WTC11 (cell line): ENCODE measurements at regions not wholly inside any gene's neighbourhood (a gene's known extent, or its start where the extent isn't known, plus 50 kb on each side); places are given as distances from the start of the nearest gene placed in this dataset.

Source experiments
- ATAC-seq: fragments of 200-7000 bp; cut with Tn5 transposase; 2 replicates; pipeline ENCODE4 v1.10.0; 2021; ENCODE audit warnings: mild to moderate bottlenecking, moderate library complexity
- CTCF ChIA-PET: fragments of 300-600 bp; sonication (Branson Sonifier 250); formaldehyde crosslinking; loops from one replicate; lab custom pipeline; 2021; ENCODE audit warnings: antibody characterized with exemption; lab: Charles Lee
- POLR2A ChIA-PET: fragments of 350-600 bp; sonication (Branson Sonifier 250); formaldehyde crosslinking; loops from one replicate; lab custom pipeline; 2021; ENCODE audit warnings: antibody characterized with exemption; lab: Charles Lee
- DNase-seq: peaks from one replicate; pipeline ENCODE4 v3.0.0; 2021; ENCODE audit warnings: low spot score
- H3K27ac Mint-ChIP-seq: 2 replicates; pipeline ENCODE4 v1.8.0; 2021; ENCODE audit warnings: mixed read lengths
- H3K27me3 Mint-ChIP-seq: 2 replicates; pipeline ENCODE4 v1.8.0; 2021; ENCODE audit warnings: low read depth, mild to moderate bottlenecking, moderate library complexity, mixed read lengths
- H3K36me3 Mint-ChIP-seq: 2 replicates; pipeline ENCODE4 v1.8.0; 2021; ENCODE audit warnings: mixed read lengths
- H3K4me1 Mint-ChIP-seq: 2 replicates; pipeline ENCODE4 v1.8.0; 2022; ENCODE audit warnings: mixed read lengths
- H3K4me3 Mint-ChIP-seq: 2 replicates; pipeline ENCODE4 v1.8.0; 2021; ENCODE audit warnings: mild to moderate bottlenecking, moderate library complexity, mixed read lengths
- H3K9me3 Mint-ChIP-seq: 2 replicates; pipeline ENCODE4 v1.8.0; 2021; ENCODE audit warnings: mixed read lengths
- CTCF ChIP-seq: fragments of 200-600 bp; IDR thresholded peaks from 2 replicates; pipeline ENCODE4 v1.8.0; 2022; ENCODE audit warnings: antibody characterized with exemption
- E2F1 ChIP-seq: sonication (generic); formaldehyde crosslinking; IDR thresholded peaks from 2 replicates; pipeline ENCODE4 v1.8.0; 2022; ENCODE audit warnings: mild to moderate bottlenecking, missing genetic modification reagents
- GTF2I ChIP-seq: fragments of 250-450 bp; sonication (Bioruptor Pico); conservative IDR thresholded peaks from 2 replicates; pipeline ENCODE4 v1.4.0; 2021; ENCODE audit warnings: mild to moderate bottlenecking
- JUN ChIP-seq: sonication (generic); formaldehyde crosslinking; IDR thresholded peaks from 2 replicates; pipeline ENCODE4 v1.8.0; 2023; ENCODE audit warnings: mild to moderate bottlenecking, missing genetic modification reagents
- MAX ChIP-seq: sonication (generic); formaldehyde crosslinking; IDR thresholded peaks from 2 replicates; pipeline ENCODE4 v1.8.0; 2022; ENCODE audit warnings: mild to moderate bottlenecking, missing genetic modification reagents
- NFE2L1 ChIP-seq: sonication (generic); formaldehyde crosslinking; IDR thresholded peaks from 2 replicates; pipeline ENCODE4 v1.8.1; 2023; ENCODE audit warnings: missing genetic modification reagents
- NR3C1 ChIP-seq: sonication (generic); formaldehyde crosslinking; conservative IDR thresholded peaks from 2 replicates; pipeline ENCODE4 v1.8.1; 2023; ENCODE audit warnings: low read depth, mild to moderate bottlenecking, missing genetic modification reagents
- PRDM15 ChIP-seq: sonication (generic); formaldehyde crosslinking; IDR thresholded peaks from 2 replicates; pipeline ENCODE4 v1.8.0; 2022; ENCODE audit warnings: missing genetic modification reagents
- ZNF138 ChIP-seq: sonication (generic); formaldehyde crosslinking; conservative IDR thresholded peaks from 2 replicates; pipeline ENCODE4 v1.8.1; 2022; ENCODE audit warnings: mild to moderate bottlenecking, moderate library complexity, missing genetic modification reagents
- ZNF532 ChIP-seq: fragments of 250-450 bp; sonication (Bioruptor Pico); IDR thresholded peaks from 2 replicates; pipeline ENCODE4 v1.9.0; 2021; ENCODE audit warnings: mild to moderate bottlenecking, borderline replicate concordance
- TF ChIP-seq, protein P1 (sequence below): sonication (generic); formaldehyde crosslinking; IDR thresholded peaks from 2 replicates; pipeline ENCODE4 v1.8.1; 2023; ENCODE audit warnings: mild to moderate bottlenecking, missing genetic modification reagents, moderate library complexity

DNA sequence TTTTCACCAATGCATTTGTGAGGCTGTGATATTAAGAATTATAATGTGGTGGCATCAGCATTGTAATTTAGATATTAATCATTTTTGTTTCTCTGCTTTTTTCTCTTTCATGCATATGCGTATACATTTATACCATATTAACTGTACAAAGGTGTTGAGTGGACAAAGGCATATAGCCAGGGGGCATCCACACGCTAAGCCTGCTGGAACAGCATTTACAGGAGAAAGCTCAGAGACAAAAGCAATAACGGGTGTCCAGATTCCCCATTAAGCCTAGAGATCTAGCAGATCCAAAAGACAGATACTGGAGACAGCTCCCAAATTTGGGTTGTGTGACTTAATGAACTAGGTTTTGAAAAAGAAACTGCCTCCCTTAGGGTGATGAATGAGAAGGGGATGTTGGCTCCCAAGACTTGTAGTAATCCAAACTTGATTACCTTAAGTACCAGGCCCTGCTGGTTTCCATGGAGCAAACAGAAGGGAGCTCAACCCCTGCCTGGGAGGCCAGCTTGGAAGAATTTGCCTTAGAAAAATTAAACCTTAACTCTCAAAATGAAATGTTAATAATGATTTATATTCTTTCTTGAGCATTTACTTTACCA is 181.9 kb downstream of the SLC6A15 start (continued):
- no peak for TF ChIP-seq ZNF138 (CRISPR knock-in tag)
- no peak for TF ChIP-seq NFE2L1 (CRISPR knock-in tag)
- TF ChIP-seq, protein P1, sequence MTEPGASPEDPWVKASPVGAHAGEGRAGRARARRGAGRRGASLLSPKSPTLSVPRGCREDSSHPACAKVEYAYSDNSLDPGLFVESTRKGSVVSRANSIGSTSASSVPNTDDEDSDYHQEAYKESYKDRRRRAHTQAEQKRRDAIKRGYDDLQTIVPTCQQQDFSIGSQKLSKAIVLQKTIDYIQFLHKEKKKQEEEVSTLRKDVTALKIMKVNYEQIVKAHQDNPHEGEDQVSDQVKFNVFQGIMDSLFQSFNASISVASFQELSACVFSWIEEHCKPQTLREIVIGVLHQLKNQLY (CRISPR knock-in tag) = no peak
- TF ChIP-seq PRDM15 (CRISPR knock-in tag) = no peak
- no peak for TF ChIP-seq MAX (CRISPR knock-in tag)
- no peak for TF ChIP-seq JUN
- TF ChIP-seq E2F1 (CRISPR knock-in tag) = no peak
- TF ChIP-seq GTF2I (CRISPR knock-in tag) = no peak

GRCh38 chr12:84727961-84728360 is 184.6 kb downstream of the SLC6A15 start:
- H3K36me3 Mint-ChIP-seq = peaks cover 5% of the 10 kb centered on the region; the same call in 1 of the 2 replicates
- H3K4me3 Mint-ChIP-seq = no peak overlapping the region
- peaks cover 67% of the 10 kb centered on the region for H3K4me1 Mint-ChIP-seq
- H3K9me3 Mint-ChIP-seq = peaks cover 5% of the 10 kb centered on the region
- DNase-seq (no peak), ATAC-seq (peak; percentile 67)
- ChIA-PET POLR2A (no interaction called here), CTCF (no interaction called here)
- H3K27ac Mint-ChIP-seq = peak overlapping the region; percentile 1; the same call in 1 of the 2 replicates
- TF ChIP-seq CTCF (no peak), ZNF532 (no peak), NR3C1 (CRISPR knock-in tag) (no peak), GTF2I (CRISPR knock-in tag) (no peak)
- H3K27me3 Mint-ChIP-seq = no peaks in the 10 kb centered on the region
